ENCODE measurements at regions not wholly inside any gene's neighbourhood (a gene's known extent, or its start where the extent isn't known, plus 50 kb on each side); places are given as distances from the start of the nearest gene placed in this dataset.

DNA sequence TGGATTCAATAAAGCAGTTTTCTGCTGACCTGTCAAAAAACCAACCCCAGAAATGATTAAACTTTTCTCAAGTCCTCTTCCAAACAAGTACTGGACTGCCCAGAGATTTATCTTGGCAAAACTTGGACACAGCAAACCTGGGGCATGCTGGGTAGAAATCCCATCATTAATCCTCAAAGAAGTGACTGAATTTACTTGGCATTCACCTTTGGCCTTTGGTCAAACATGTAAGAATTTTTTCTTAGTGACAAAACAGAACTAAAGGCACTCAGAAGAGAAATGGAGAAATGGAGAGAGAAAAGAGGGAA, 248.6 kb upstream of the NREP start:
- no peaks in the 10 kb centered on the region for H3K4me1 Mint-ChIP-seq
- ChIA-PET CTCF (no interaction called here), POLR2A (no interaction called here)
- H3K4me3 Mint-ChIP-seq, result no peak overlapping the region
- no peaks in the 10 kb centered on the region for H3K4me1 ChIP-seq (ENCODE audit: control insufficient read depth in 1 of 2, extremely low read depth in 1 of 2, insufficient read depth in 2 of 2, low read length in 2 of 2)
- no peaks in the 10 kb centered on the region for H3K27me3 Mint-ChIP-seq
- no peak overlapping the region for H3K27ac ChIP-seq (ENCODE audit: low read length)
- no peaks in the 10 kb centered on the region for H3K9me3 ChIP-seq
- DNase-seq (no peak), ATAC-seq (replicated peaks in 1 of 4) (no peak)
- H3K27me3 ChIP-seq (replicated peaks in 1 of 2; ENCODE audit: control insufficient read depth in 2 of 2, extremely low read depth in 1 of 2, insufficient read depth in 2 of 2, low read length in 1 of 2), result no peaks in the 10 kb centered on the region
- no peak overlapping the region for H3K27ac Mint-ChIP-seq
- H3K36me3 ChIP-seq (ENCODE audit: control insufficient read depth in 2 of 2, extremely low read depth in 1 of 2, insufficient read depth in 1 of 2, low read length in 1 of 2), result no peaks in the 10 kb centered on the region
- H3K4me3 ChIP-seq (ENCODE audit: control insufficient read depth in 1 of 2, extremely low read depth in 1 of 2, low read length in 1 of 2), result no peak overlapping the region
- no peaks in the 10 kb centered on the region for H3K9me3 Mint-ChIP-seq
- H3K36me3 Mint-ChIP-seq, result no peaks in the 10 kb centered on the region

DNA sequence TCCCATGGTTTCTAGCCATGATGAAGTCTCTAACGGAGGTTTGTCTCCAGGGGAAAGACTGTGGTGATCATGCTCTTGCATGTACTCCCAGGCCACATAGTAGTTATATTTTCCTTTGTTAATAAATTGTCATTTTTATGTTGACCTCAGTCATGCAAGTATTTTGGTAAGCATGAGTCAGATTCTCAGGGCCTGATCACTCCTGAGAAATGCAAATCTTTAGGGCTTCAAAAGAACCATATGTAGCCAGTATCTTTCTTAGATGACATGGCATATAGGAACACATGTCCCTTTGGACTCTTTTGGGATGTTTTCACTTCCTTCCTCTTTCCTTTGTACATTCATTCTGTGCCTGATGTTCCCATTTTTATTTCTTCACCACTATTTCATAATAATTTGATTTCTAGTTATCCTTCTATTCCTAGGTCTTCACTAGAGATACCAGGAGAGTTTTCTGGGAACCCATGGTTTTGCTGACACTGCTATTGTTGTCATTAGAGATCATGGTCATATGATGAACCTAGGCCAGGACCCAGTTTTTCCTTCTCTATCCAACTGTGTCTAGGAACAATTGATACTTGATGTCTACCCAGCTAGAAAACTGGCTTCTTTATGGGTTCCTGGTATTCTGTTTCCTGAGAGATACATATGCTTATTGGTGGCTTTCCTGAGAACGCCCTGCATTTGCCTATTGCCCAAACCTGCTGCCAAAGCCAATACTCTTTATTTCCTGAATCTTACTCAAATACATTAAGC, 248.1 kb upstream of the NREP start:
- Histone ChIP-seq H3K36me3 (ENCODE audit: control insufficient read depth in 2 of 2, extremely low read depth in 1 of 2, insufficient read depth in 1 of 2, low read length in 1 of 2) (no peaks in the 10 kb centered on the region), H3K27ac (ENCODE audit: low read length) (no peak overlapping the region), H3K9me3 (no peaks in the 10 kb centered on the region), H3K27me3 (replicated peaks in 1 of 2; ENCODE audit: control insufficient read depth in 2 of 2, extremely low read depth in 1 of 2, insufficient read depth in 2 of 2, low read length in 1 of 2) (no peaks in the 10 kb centered on the region), H3K4me3 (ENCODE audit: control insufficient read depth in 1 of 2, extremely low read depth in 1 of 2, low read length in 1 of 2) (no peak overlapping the region), H3K4me1 (ENCODE audit: control insufficient read depth in 1 of 2, extremely low read depth in 1 of 2, insufficient read depth in 2 of 2, low read length in 2 of 2) (no peaks in the 10 kb centered on the region)
- POLR2A ChIA-PET, result no interaction called here
- Mint-ChIP-seq H3K36me3 (no peaks in the 10 kb centered on the region), H3K4me3 (no peak overlapping the region), H3K27me3 (no peaks in the 10 kb centered on the region), H3K27ac (no peak overlapping the region), H3K9me3 (no peaks in the 10 kb centered on the region), H3K4me1 (no peaks in the 10 kb centered on the region)
- no peak for DNase-seq
- WGBS (ENCODE audit: insufficient coverage), result 60% methylated on average over 1 of the region's 2 CpGs
- CTCF ChIA-PET, result no interaction called here
- ATAC-seq (replicated peaks in 1 of 4), result no peak

DNA sequence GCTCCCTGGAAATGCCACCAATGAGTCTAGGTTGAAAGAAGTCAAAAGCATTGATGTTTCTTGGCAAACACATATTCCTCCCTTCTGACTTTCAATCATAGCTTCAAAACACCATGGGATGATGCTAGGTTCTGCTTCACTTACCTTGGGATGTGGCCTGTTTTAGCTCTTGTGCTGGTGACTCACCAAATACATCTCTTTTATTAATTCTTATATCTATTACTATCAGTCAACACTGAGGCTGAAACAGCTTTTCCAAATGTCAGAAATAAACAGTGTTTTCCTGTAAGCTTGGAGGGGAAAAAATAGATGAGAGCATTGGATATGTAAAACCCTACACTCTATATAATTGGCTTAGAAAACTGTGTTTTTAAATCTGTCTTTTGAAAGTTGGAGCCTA, 245.4 kb upstream of the NREP start:
- H3K27ac Mint-ChIP-seq, result no peak overlapping the region
- H3K9me3 Mint-ChIP-seq, result no peaks in the 10 kb centered on the region
- no peaks in the 10 kb centered on the region for H3K36me3 Mint-ChIP-seq
- H3K27ac ChIP-seq (ENCODE audit: low read length), result no peak overlapping the region
- H3K4me1 Mint-ChIP-seq, result no peaks in the 10 kb centered on the region
- H3K4me3 ChIP-seq (ENCODE audit: control insufficient read depth in 1 of 2, extremely low read depth in 1 of 2, low read length in 1 of 2), result no peak overlapping the region
- H3K4me1 ChIP-seq (ENCODE audit: control insufficient read depth in 1 of 2, extremely low read depth in 1 of 2, insufficient read depth in 2 of 2, low read length in 2 of 2), result no peaks in the 10 kb centered on the region
- CTCF ChIA-PET, result interaction anchor here in 1 of 2 donors (0.6 kb wide), 1 partner anchor 162 kb away, joined by 3 read pairs; no protein-coding TSS in a partner anchor
- no peaks in the 10 kb centered on the region for H3K9me3 ChIP-seq
- H3K27me3 Mint-ChIP-seq, result peaks cover 3% of the 10 kb centered on the region in 2 donors
- H3K27me3 ChIP-seq (replicated peaks in 1 of 2; ENCODE audit: control insufficient read depth in 2 of 2, extremely low read depth in 1 of 2, insufficient read depth in 2 of 2, low read length in 1 of 2), result no peaks in the 10 kb centered on the region
- POLR2A ChIA-PET, result no interaction called here
- DNase-seq, result no peak
- no peak for ATAC-seq (replicated peaks in 1 of 4)
- H3K4me3 Mint-ChIP-seq, result no peak overlapping the region
- H3K36me3 ChIP-seq (ENCODE audit: control insufficient read depth in 2 of 2, extremely low read depth in 1 of 2, insufficient read depth in 1 of 2, low read length in 1 of 2), result no peaks in the 10 kb centered on the region

DNA sequence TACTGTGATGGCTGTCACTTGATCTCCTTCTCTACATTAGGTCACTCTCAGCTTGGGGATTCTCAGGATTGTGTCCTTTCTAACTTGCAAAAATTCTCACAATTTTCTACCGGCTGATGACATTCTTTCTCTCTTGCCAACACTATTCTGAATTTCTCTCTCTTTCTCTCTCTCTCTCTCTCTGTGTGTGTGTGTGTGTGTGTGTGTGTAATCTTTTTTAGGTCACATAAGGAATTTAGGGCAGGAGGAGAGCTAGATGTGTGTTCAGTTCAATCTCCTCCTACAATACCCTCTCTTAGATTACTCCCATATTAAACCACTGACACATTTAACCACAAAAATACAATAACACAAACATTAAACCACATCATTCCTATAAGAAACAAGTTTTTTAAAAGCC, 242.3 kb upstream of the NREP start:
- Histone ChIP-seq H3K27me3 (replicated peaks in 1 of 2; ENCODE audit: control insufficient read depth in 2 of 2, extremely low read depth in 1 of 2, insufficient read depth in 2 of 2, low read length in 1 of 2) (no peaks in the 10 kb centered on the region), H3K27ac (ENCODE audit: low read length) (no peak overlapping the region), H3K36me3 (ENCODE audit: control insufficient read depth in 2 of 2, extremely low read depth in 1 of 2, insufficient read depth in 1 of 2, low read length in 1 of 2) (no peaks in the 10 kb centered on the region), H3K4me3 (ENCODE audit: control insufficient read depth in 1 of 2, extremely low read depth in 1 of 2, low read length in 1 of 2) (no peak overlapping the region), H3K9me3 (no peaks in the 10 kb centered on the region), H3K4me1 (ENCODE audit: control insufficient read depth in 1 of 2, extremely low read depth in 1 of 2, insufficient read depth in 2 of 2, low read length in 2 of 2) (no peaks in the 10 kb centered on the region)
- ATAC-seq (replicated peaks in 1 of 4) (no peak), DNase-seq (no peak)
- ChIA-PET CTCF (no interaction called here), POLR2A (no interaction called here)
- no CpG with 5 or more reads among the region's 1 CpG for WGBS (ENCODE audit: insufficient coverage)
- no peaks in the 10 kb centered on the region for H3K36me3 Mint-ChIP-seq
- H3K27me3 Mint-ChIP-seq, result peaks cover 3 to 9% of the 10 kb centered on the region in 2 donors
- no peak overlapping the region for H3K27ac Mint-ChIP-seq
- H3K9me3 Mint-ChIP-seq, result no peaks in the 10 kb centered on the region
- no peak overlapping the region for H3K4me3 Mint-ChIP-seq
- no peaks in the 10 kb centered on the region for H3K4me1 Mint-ChIP-seq

DNA sequence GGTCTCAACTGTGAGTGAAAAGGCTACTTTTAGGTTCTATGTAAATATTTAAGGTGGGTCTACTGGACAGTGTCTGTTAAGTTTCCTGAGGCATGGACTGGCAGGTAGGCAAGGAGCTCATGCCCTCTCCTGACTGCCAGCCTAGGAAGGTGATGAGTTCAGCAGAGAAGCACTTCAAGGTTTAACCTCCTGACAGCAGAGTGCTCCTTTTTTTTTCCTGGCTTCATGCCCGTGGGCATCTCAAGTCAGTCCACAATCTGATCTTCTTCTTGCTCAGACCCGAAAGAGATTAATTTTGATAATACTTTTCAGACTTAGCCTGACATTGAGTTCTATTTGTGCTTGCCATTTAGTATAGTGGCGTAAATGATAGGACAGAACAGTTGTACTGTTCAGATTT, 241.9 kb upstream of the NREP start:
- ATAC-seq (replicated peaks in 1 of 4), result no peak
- no peaks in the 10 kb centered on the region for H3K36me3 Mint-ChIP-seq

DNA sequence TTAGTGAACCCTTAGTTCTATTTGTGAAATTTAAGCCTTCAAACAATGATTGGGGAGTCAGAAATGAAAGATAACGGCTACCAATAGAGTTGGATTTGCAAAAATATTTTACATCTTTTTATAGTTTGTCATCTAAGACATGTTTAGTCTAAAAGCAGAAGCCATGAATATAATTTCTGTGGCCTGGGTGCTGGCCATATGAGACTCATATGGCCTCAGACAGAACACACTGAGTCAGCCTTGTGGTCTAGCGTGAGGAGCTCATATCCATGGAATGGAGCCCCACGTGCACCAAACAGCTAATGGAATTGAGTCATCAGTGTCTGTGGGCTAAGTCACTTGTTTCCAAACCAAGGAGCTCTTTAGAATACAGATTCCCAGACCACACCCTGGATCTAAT, 240.7 kb upstream of the NREP start:
- Mint-ChIP-seq H3K9me3 (no peaks in the 10 kb centered on the region), H3K4me1 (no peaks in the 10 kb centered on the region), H3K36me3 (no peaks in the 10 kb centered on the region), H3K27ac (no peak overlapping the region), H3K27me3 (peaks cover 3 to 10% of the 10 kb centered on the region in 2 donors), H3K4me3 (no peak overlapping the region)
- WGBS (ENCODE audit: insufficient coverage), result 83% methylated on average over 1 of the region's 3 CpGs
- Histone ChIP-seq H3K36me3 (ENCODE audit: control insufficient read depth in 2 of 2, extremely low read depth in 1 of 2, insufficient read depth in 1 of 2, low read length in 1 of 2) (no peaks in the 10 kb centered on the region), H3K27ac (ENCODE audit: low read length) (no peak overlapping the region), H3K4me1 (ENCODE audit: control insufficient read depth in 1 of 2, extremely low read depth in 1 of 2, insufficient read depth in 2 of 2, low read length in 2 of 2) (no peaks in the 10 kb centered on the region), H3K4me3 (ENCODE audit: control insufficient read depth in 1 of 2, extremely low read depth in 1 of 2, low read length in 1 of 2) (no peak overlapping the region), H3K27me3 (replicated peaks in 1 of 2; ENCODE audit: control insufficient read depth in 2 of 2, extremely low read depth in 1 of 2, insufficient read depth in 2 of 2, low read length in 1 of 2) (no peaks in the 10 kb centered on the region), H3K9me3 (no peaks in the 10 kb centered on the region)
- POLR2A ChIA-PET, result no interaction called here
- CTCF ChIA-PET, result no interaction called here
- DNase-seq, result no peak
- no peak for ATAC-seq (replicated peaks in 1 of 4)

More for the DNA sequence above, 241.9 kb upstream of the NREP start:
- H3K27ac Mint-ChIP-seq, result no peak overlapping the region
- no peak overlapping the region for H3K4me3 Mint-ChIP-seq
- Histone ChIP-seq H3K27me3 (replicated peaks in 1 of 2; ENCODE audit: control insufficient read depth in 2 of 2, extremely low read depth in 1 of 2, insufficient read depth in 2 of 2, low read length in 1 of 2) (no peaks in the 10 kb centered on the region), H3K4me3 (ENCODE audit: control insufficient read depth in 1 of 2, extremely low read depth in 1 of 2, low read length in 1 of 2) (no peak overlapping the region), H3K36me3 (ENCODE audit: control insufficient read depth in 2 of 2, extremely low read depth in 1 of 2, insufficient read depth in 1 of 2, low read length in 1 of 2) (no peaks in the 10 kb centered on the region), H3K4me1 (ENCODE audit: control insufficient read depth in 1 of 2, extremely low read depth in 1 of 2, insufficient read depth in 2 of 2, low read length in 2 of 2) (no peaks in the 10 kb centered on the region), H3K27ac (ENCODE audit: low read length) (no peak overlapping the region), H3K9me3 (no peaks in the 10 kb centered on the region)
- WGBS (ENCODE audit: insufficient coverage), result 80% methylated on average over 1 of the region's 3 CpGs
- no peaks in the 10 kb centered on the region for H3K4me1 Mint-ChIP-seq
- H3K27me3 Mint-ChIP-seq, result peaks cover 3 to 10% of the 10 kb centered on the region in 2 donors
- POLR2A ChIA-PET, result no interaction called here
- no peaks in the 10 kb centered on the region for H3K9me3 Mint-ChIP-seq
- CTCF ChIA-PET, result no interaction called here
- no peak for DNase-seq

DNA sequence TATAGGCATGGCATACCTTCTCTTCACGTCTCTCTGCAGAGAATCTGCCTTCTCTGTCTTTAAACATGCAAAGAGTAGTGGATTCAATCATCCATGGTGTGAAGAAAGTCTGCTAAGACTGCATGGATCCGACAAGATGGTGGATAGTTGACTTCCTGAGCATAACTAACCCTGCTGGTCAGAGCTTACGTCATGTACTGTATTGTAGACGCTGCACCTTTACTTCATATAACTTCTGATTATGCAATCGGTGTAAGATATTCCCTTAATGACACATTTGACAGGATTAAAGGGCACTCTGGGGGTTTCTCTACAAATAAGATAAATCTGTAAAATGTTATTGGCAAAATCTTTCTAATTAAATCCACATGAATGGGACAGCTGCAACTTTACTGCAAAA, 240.3 kb upstream of the NREP start:
- Histone ChIP-seq H3K9me3 (no peaks in the 10 kb centered on the region), H3K4me1 (ENCODE audit: control insufficient read depth in 1 of 2, extremely low read depth in 1 of 2, insufficient read depth in 2 of 2, low read length in 2 of 2) (no peaks in the 10 kb centered on the region), H3K27me3 (replicated peaks in 1 of 2; ENCODE audit: control insufficient read depth in 2 of 2, extremely low read depth in 1 of 2, insufficient read depth in 2 of 2, low read length in 1 of 2) (no peaks in the 10 kb centered on the region), H3K36me3 (ENCODE audit: control insufficient read depth in 2 of 2, extremely low read depth in 1 of 2, insufficient read depth in 1 of 2, low read length in 1 of 2) (no peaks in the 10 kb centered on the region), H3K27ac (ENCODE audit: low read length) (no peak overlapping the region), H3K4me3 (ENCODE audit: control insufficient read depth in 1 of 2, extremely low read depth in 1 of 2, low read length in 1 of 2) (no peak overlapping the region)
- no peak for ATAC-seq (replicated peaks in 1 of 4)
- Mint-ChIP-seq H3K36me3 (no peaks in the 10 kb centered on the region), H3K27me3 (peaks cover 3 to 10% of the 10 kb centered on the region in 2 donors), H3K4me1 (no peaks in the 10 kb centered on the region), H3K9me3 (no peaks in the 10 kb centered on the region), H3K27ac (no peak overlapping the region), H3K4me3 (no peak overlapping the region)
- no peak for DNase-seq
- ChIA-PET POLR2A (no interaction called here), CTCF (no interaction called here)
- WGBS (ENCODE audit: insufficient coverage), result no CpG with 5 or more reads among the region's 5 CpGs

Data from T-cell (primary cell).